ENCODE measurements at regions not wholly inside any gene's neighbourhood (a gene's known extent, or its start where the extent isn't known, plus 50 kb on each side); places are given as distances from the start of the nearest gene placed in this dataset.

DNA sequence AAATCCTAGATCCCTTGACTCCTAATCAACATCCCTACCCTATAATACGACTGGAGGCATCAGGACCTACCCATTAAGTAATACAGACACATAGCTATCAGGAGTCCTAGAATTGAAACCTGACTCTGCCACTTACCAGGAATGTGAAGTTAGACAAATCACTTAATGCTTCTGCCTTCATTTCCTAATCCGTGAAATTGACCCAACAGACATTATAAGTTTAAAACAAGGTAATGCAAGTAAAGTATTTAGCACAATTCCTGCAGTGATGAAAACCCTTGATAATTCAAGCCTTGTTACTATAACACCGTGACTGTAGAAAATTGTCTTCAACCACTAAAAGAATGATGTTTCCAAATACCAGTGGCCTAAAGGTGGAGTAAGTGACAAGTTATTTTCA is 150.2 kb downstream of the KCNJ2 start:
- POLR2A ChIA-PET (ENCODE audit: low non-redundant PET) = no interaction called here
- Histone ChIP-seq H3K36me3 (ENCODE audit: insufficient read depth, low read length, poor library complexity, severe bottlenecking) (no peaks in the 10 kb centered on the region), H3K4me3 (ENCODE audit: low read depth, low read length, poor library complexity, severe bottlenecking) (no peak overlapping the region), H3K4me1 (ENCODE audit: insufficient read depth, low read length, poor library complexity, severe bottlenecking) (peaks cover 7% of the 10 kb centered on the region), H3K9me3 (ENCODE audit: low read depth, low read length, poor library complexity, severe bottlenecking) (no peaks in the 10 kb centered on the region), H3K27me3 (replicated peaks; ENCODE audit: insufficient read depth, low read depth, low read length, poor library complexity) (no peaks in the 10 kb centered on the region), H3K27ac (ENCODE audit: low read depth, low read length, poor library complexity, severe bottlenecking) (no peak overlapping the region)
- TF ChIP-seq EZH2 (IDR thresholded peaks at IDR 0.05; ENCODE audit: borderline replicate concordance, low read depth, low read length, poor library complexity, severe bottlenecking) = no peak
- TF ChIP-seq, protein P1, sequence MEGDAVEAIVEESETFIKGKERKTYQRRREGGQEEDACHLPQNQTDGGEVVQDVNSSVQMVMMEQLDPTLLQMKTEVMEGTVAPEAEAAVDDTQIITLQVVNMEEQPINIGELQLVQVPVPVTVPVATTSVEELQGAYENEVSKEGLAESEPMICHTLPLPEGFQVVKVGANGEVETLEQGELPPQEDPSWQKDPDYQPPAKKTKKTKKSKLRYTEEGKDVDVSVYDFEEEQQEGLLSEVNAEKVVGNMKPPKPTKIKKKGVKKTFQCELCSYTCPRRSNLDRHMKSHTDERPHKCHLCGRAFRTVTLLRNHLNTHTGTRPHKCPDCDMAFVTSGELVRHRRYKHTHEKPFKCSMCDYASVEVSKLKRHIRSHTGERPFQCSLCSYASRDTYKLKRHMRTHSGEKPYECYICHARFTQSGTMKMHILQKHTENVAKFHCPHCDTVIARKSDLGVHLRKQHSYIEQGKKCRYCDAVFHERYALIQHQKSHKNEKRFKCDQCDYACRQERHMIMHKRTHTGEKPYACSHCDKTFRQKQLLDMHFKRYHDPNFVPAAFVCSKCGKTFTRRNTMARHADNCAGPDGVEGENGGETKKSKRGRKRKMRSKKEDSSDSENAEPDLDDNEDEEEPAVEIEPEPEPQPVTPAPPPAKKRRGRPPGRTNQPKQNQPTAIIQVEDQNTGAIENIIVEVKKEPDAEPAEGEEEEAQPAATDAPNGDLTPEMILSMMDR (conservative IDR thresholded peaks at IDR 0.05; ENCODE audit: low read depth, low read length) = no peak
- CTCF ChIA-PET = no interaction called here
- no peak for DNase-seq (ENCODE audit: low spot score)
- intact Hi-C loops (cut with micrococcal nuclease; ENCODE audit: unreplicated experiment) = no loop called here
- BruUV-seq (replicated peaks) = no TSS peak

DNA sequence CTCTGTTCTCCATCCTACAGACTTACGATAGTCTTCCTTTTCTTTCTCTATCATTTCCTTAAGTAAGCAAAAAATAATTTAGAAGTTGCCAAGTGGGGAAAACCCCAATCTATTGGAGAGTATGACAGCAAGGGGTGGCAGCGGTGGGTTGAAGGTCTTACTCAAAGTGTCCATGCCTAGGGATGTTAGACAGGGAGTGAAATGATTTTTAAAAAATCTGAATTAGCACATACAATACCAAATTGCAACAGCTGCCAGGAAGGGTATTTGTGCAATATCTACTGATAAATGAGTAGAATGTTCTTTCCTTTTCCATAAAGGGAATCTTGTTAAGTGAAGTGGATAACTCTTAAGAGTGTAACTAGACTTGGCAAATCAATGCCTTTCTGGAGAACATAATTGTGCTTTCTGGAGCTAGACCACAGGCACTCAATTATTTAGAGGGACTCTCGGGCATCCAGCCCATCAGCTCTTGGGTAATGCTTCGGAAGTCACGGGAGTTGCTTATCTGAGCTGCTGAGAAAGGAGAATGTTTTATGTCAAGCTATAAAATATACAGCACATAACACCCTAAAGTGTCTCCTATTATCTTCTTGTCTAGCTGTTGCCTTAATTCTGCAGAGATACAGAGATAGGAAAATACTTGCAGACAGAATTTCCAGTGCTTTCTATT is 151.5 kb downstream of the KCNJ2 start:
- no peak overlapping the region for H3K27ac ChIP-seq (ENCODE audit: low read depth, low read length, poor library complexity, severe bottlenecking)

DNA sequence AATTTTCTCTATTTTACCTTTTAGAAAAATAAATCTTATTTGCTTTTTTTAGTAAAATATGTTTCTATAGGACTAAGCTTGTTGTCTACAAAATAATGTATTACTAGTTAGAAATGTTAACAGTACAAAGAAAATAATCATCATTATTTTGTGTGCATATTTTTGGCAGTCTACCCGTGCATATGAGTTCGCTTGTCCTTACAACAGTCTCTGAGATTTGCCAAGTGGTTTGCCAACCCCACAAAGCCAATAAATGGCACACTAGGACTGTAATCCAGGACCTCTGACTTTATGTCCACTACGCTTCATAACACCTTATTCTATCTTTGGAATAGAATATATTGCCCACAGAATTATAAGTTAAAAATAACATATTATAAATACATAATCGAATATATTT is 152.0 kb downstream of the KCNJ2 start:
- intact Hi-C loops (cut with micrococcal nuclease; ENCODE audit: unreplicated experiment) = no loop called here
- CTCF ChIA-PET = no interaction called here
- Histone ChIP-seq H3K27ac (ENCODE audit: low read depth, low read length, poor library complexity, severe bottlenecking) (no peak overlapping the region), H3K4me3 (ENCODE audit: low read depth, low read length, poor library complexity, severe bottlenecking) (no peak overlapping the region), H3K27me3 (replicated peaks; ENCODE audit: insufficient read depth, low read depth, low read length, poor library complexity) (no peaks in the 10 kb centered on the region), H3K36me3 (ENCODE audit: insufficient read depth, low read length, poor library complexity, severe bottlenecking) (no peaks in the 10 kb centered on the region), H3K4me1 (ENCODE audit: insufficient read depth, low read length, poor library complexity, severe bottlenecking) (peaks cover 5% of the 10 kb centered on the region), H3K9me3 (ENCODE audit: low read depth, low read length, poor library complexity, severe bottlenecking) (no peaks in the 10 kb centered on the region)
- POLR2A ChIA-PET (ENCODE audit: low non-redundant PET) = no interaction called here
- TF ChIP-seq, protein P1 (conservative IDR thresholded peaks at IDR 0.05; ENCODE audit: low read depth, low read length) = no peak
- TF ChIP-seq EZH2 (IDR thresholded peaks at IDR 0.05; ENCODE audit: borderline replicate concordance, low read depth, low read length, poor library complexity, severe bottlenecking) = no peak
- no TSS peak for BruUV-seq (replicated peaks)
- DNase-seq (ENCODE audit: low spot score) = no peak

More for the DNA sequence above, 151.5 kb downstream of the KCNJ2 start:
- no peaks in the 10 kb centered on the region for H3K36me3 ChIP-seq (ENCODE audit: insufficient read depth, low read length, poor library complexity, severe bottlenecking)
- CTCF ChIA-PET = no interaction called here
- no TSS peak for BruUV-seq (replicated peaks)
- no peak overlapping the region for H3K4me3 ChIP-seq (ENCODE audit: low read depth, low read length, poor library complexity, severe bottlenecking)
- intact Hi-C loops (cut with micrococcal nuclease; ENCODE audit: unreplicated experiment) = no loop called here
- no peaks in the 10 kb centered on the region for H3K27me3 ChIP-seq (replicated peaks; ENCODE audit: insufficient read depth, low read depth, low read length, poor library complexity)
- POLR2A ChIA-PET (ENCODE audit: low non-redundant PET) = no interaction called here
- DNase-seq (ENCODE audit: low spot score) = peak; percentile 32
- no peaks in the 10 kb centered on the region for H3K9me3 ChIP-seq (ENCODE audit: low read depth, low read length, poor library complexity, severe bottlenecking)
- peaks cover 5% of the 10 kb centered on the region for H3K4me1 ChIP-seq (ENCODE audit: insufficient read depth, low read length, poor library complexity, severe bottlenecking)
- TF ChIP-seq, protein P1 (conservative IDR thresholded peaks at IDR 0.05; ENCODE audit: low read depth, low read length) = no peak
- no peak for TF ChIP-seq EZH2 (IDR thresholded peaks at IDR 0.05; ENCODE audit: borderline replicate concordance, low read depth, low read length, poor library complexity, severe bottlenecking)
